ENCODE measurements at regions not wholly inside any gene's neighbourhood (a gene's known extent, or its start where the extent isn't known, plus 50 kb on each side); places are given as distances from the start of the nearest gene placed in this dataset.
"Not testable (repeated sequence)": the region's sequence is repeated elsewhere in the genome, so short reads cannot be mapped to it uniquely, and the experiment has no call there.

DNA sequence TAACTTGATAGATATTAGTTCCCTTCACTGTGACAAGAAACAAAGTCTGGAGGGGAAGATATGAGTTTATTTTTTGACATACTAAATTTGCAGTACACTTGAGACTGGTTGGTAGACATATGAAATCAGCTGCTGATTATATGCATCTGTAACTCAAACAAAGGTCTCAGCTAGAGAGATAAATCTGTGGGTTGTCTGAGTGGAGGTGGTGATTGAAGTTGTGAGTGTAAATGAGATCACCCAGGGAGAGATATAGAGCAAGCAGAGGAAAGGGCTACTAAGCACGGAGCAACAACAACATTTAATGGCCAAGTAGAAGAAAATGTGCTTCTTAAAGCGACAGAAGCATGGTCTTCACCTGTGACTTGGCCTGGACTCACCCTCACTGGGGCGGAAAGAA, 173.2 kb upstream of the EYA4 start:
- H3K9me3 Mint-ChIP-seq: no peaks in the 10 kb centered on the region
- DNase-seq (no peak), ATAC-seq (no peak)
- H3K4me3 Mint-ChIP-seq: no peak overlapping the region
- no peaks in the 10 kb centered on the region for H3K36me3 Mint-ChIP-seq (ENCODE audit: insufficient read depth)
- H3K4me1 Mint-ChIP-seq (ENCODE audit: low read depth): no peaks in the 10 kb centered on the region
- no peaks in the 10 kb centered on the region for H3K27me3 Mint-ChIP-seq (ENCODE audit: low read depth)

DNA sequence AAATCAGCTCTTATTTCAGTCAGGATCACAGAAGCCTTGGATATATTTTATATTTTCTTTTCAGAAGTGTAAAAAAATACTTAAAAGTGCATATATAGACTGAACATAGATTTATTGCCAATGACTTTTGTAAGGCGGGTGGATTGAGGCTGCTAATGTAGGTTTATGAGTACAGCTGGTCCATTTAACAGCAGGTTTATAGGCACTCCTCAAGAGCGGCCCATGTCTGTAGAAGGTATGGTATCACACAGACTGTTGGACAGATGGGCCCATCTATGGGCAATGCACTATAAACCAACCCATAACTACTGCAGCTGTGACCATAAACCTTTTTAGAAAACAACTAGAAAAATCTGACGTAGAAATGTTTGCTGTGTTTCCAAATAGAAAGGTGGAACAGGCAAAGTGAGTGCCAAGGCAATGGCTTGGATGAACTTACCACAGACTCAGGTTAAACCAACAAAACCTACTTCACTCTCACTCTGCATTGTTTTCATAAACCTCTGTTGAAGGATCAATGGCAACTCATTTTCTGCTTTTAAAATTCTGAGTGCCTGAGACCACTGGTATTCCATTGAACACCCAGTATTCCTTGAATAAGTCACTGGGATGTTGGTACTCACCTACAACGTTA, 170.6 kb upstream of the EYA4 start:
- H3K36me3 Mint-ChIP-seq (ENCODE audit: insufficient read depth): no peaks in the 10 kb centered on the region
- DNase-seq (no peak), ATAC-seq (no peak)
- peaks cover 1% of the 10 kb centered on the region for H3K27me3 Mint-ChIP-seq (ENCODE audit: low read depth)
- no peak overlapping the region for H3K4me3 Mint-ChIP-seq
- H3K4me1 Mint-ChIP-seq (ENCODE audit: low read depth): no peaks in the 10 kb centered on the region
- no peaks in the 10 kb centered on the region for H3K9me3 Mint-ChIP-seq

GRCh38 chr6:133079901-133080300, 161.3 kb upstream of the EYA4 start:
- ATAC-seq: no peak
- no peaks in the 10 kb centered on the region for H3K36me3 Mint-ChIP-seq (ENCODE audit: insufficient read depth)

DNA sequence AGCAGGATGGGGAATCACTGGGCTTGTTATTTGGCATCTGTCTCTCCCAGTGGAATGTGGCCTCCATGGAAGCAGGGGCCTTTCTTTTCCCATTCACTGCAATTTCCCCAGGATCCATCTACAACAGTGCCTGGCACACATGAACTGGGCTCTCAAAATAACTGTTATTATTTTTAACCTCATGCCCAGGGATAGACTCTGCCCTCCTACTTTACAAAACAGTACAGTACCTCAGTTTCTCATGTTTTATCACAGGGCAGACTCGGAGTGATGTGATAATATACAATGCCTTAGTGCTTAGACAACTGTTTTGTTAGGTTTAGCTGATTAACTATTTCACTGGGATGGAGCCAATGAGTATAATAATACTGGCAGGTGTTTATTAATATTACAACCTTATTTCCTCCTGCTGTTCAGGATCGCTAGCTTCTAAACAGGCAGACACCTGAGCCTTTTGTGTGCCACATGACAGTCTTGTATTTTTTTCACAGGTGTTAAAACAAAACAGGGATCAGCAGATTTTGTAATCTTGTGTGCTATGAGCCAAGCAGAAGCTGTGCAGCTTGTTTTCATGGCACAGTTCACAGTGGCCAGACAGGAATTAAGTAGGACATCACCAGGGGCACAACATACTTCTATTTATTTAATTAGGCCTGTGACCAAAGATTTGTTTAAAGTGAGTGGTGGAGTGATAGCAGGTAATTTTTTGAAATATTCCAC, 157.7 kb upstream of the EYA4 start:
- no peaks in the 10 kb centered on the region for H3K9me3 Mint-ChIP-seq
- no peaks in the 10 kb centered on the region for H3K4me1 Mint-ChIP-seq (ENCODE audit: low read depth)
- no peak overlapping the region for H3K4me3 Mint-ChIP-seq
- no peaks in the 10 kb centered on the region for H3K27me3 Mint-ChIP-seq (ENCODE audit: low read depth)
- no peaks in the 10 kb centered on the region for H3K36me3 Mint-ChIP-seq (ENCODE audit: insufficient read depth)
- no peak for DNase-seq
- ATAC-seq: no peak

More at GRCh38 chr6:133079901-133080300, 161.3 kb upstream of the EYA4 start:
- H3K4me1 Mint-ChIP-seq (ENCODE audit: low read depth): no peaks in the 10 kb centered on the region
- H3K27me3 Mint-ChIP-seq (ENCODE audit: low read depth): peaks cover 5% of the 10 kb centered on the region
- no peak overlapping the region for H3K4me3 Mint-ChIP-seq
- DNase-seq: no peak
- H3K9me3 Mint-ChIP-seq: no peaks in the 10 kb centered on the region

- Mint-ChIP-seq H3K36me3 (ENCODE audit: insufficient read depth) (no peaks in the 10 kb centered on the region), H3K27me3 (ENCODE audit: low read depth) (no peaks in the 10 kb centered on the region)
- ATAC-seq: no peak
Observed at GRCh38 chr6:133085471-133085870, 155.7 kb upstream of the EYA4 start.

GRCh38 chr6:133085896-133086295, 155.3 kb upstream of the EYA4 start:
- Mint-ChIP-seq H3K9me3 (no peaks in the 10 kb centered on the region), H3K4me3 (no peak overlapping the region), H3K36me3 (ENCODE audit: insufficient read depth) (no peaks in the 10 kb centered on the region), H3K4me1 (ENCODE audit: low read depth) (no peaks in the 10 kb centered on the region), H3K27me3 (ENCODE audit: low read depth) (no peaks in the 10 kb centered on the region)
- ATAC-seq (no peak), DNase-seq (no peak)

More at GRCh38 chr6:133085471-133085870, 155.7 kb upstream of the EYA4 start:
- no peak overlapping the region for H3K4me3 Mint-ChIP-seq
- H3K9me3 Mint-ChIP-seq: no peaks in the 10 kb centered on the region
- no peak for DNase-seq
- no peaks in the 10 kb centered on the region for H3K4me1 Mint-ChIP-seq (ENCODE audit: low read depth)

DNA sequence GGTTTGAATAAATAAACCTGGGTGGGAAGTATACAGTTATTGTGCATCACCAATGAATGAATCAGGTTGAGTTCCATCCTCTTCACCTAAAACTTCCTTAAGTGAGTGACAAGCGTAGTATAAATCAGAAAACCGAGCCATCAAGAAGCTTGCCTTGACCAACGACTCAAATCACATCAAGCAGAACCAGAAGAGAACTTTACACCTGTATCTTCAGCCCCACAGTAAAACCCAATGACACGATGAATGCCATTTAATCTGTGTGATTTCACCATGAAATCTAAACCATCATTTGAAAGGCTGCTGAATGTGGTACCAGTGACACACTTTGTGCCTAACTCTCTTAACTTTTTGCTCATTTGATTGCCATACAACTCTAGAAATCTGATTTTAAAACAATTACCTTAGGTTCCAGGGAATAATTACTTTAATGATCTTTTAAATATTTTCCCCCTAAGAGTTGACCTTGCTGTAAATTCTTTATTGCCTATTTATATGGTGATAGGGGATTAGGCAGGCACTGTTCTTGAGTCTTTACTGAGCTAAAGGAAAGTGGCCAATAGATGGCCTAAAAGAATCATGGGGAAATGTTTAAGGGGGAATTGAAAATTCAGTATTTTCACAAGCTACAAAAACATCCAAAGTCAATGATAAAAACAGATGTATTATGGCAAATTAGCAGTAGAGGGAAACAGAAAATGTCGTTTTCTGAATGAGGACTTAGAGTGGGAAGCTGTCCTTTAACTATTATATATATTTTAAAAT, 152.0 kb upstream of the EYA4 start:
- no peaks in the 10 kb centered on the region for H3K27me3 Mint-ChIP-seq (ENCODE audit: low read depth)
- no peaks in the 10 kb centered on the region for H3K4me1 Mint-ChIP-seq (ENCODE audit: low read depth)
- no peaks in the 10 kb centered on the region for H3K9me3 Mint-ChIP-seq
- DNase-seq: no peak
- no peak for ATAC-seq
- no peaks in the 10 kb centered on the region for H3K36me3 Mint-ChIP-seq (ENCODE audit: insufficient read depth)
- no peak overlapping the region for H3K4me3 Mint-ChIP-seq

- Mint-ChIP-seq H3K27me3 (ENCODE audit: low read depth) (no peaks in the 10 kb centered on the region), H3K36me3 (ENCODE audit: insufficient read depth) (no peaks in the 10 kb centered on the region), H3K9me3 (no peaks in the 10 kb centered on the region), H3K4me3 (no peak overlapping the region), H3K4me1 (ENCODE audit: low read depth) (no peaks in the 10 kb centered on the region)
- DNase-seq (no peak), ATAC-seq (no peak)
Observed at GRCh38 chr6:133092199-133092598, 149.0 kb upstream of the EYA4 start.

- Mint-ChIP-seq H3K9me3 (no peaks in the 10 kb centered on the region), H3K4me1 (ENCODE audit: low read depth) (no peaks in the 10 kb centered on the region), H3K4me3 (no peak overlapping the region), H3K36me3 (ENCODE audit: insufficient read depth) (no peaks in the 10 kb centered on the region), H3K27me3 (ENCODE audit: low read depth) (no peaks in the 10 kb centered on the region)
- DNase-seq: no peak
- ATAC-seq: no peak
Observed at GRCh38 chr6:133092771-133093170, 148.4 kb upstream of the EYA4 start.

DNA sequence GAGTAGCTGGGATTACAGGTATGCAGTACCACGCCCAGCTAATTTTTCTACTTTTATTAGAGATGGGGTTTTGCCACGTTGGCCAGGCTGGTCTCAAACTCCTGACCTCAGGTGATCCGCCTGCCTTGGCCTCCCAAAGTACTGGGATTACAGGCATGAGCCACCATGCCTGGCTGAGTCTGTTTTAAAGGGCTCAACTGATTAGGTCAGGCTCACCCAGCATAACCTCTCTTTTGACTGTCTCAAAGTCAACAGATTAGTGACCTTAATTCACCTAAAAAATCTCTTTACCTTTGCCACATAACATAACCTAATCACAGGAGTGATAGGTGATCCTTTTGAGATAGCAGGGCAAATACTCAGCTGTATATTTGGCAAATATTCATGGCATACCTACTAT, 147.9 kb upstream of the EYA4 start:
- not testable (repeated sequence) for H3K27me3 Mint-ChIP-seq (ENCODE audit: low read depth); H3K4me3 Mint-ChIP-seq; H3K4me1 Mint-ChIP-seq (ENCODE audit: low read depth); H3K9me3 Mint-ChIP-seq; H3K36me3 Mint-ChIP-seq (ENCODE audit: insufficient read depth); DNase-seq; ATAC-seq

DNA sequence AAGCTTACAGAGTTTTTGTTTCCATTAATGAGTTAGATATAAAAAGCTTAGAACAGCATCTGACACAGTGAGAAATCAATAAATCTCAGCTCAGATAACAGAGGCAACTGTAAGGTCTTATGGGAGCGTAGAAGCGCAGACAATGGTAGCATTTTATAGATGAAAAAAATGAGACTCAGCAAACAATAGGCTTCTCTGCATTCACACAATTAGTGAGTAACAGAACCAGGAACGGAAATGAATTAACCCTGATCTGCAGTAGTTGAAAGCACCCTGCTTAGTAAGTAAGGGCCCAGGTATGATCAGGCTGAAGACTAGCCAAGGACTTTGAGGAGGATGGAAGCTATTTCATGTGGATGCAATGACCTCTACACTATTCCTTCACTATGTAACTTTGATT, 147.2 kb upstream of the EYA4 start:
- Mint-ChIP-seq H3K4me1 (ENCODE audit: low read depth) (no peaks in the 10 kb centered on the region), H3K9me3 (no peaks in the 10 kb centered on the region), H3K27me3 (ENCODE audit: low read depth) (no peaks in the 10 kb centered on the region), H3K4me3 (no peak overlapping the region), H3K36me3 (ENCODE audit: insufficient read depth) (no peaks in the 10 kb centered on the region)
- DNase-seq (no peak), ATAC-seq (no peak)

- H3K9me3 Mint-ChIP-seq: no peaks in the 10 kb centered on the region
Observed at GRCh38 chr6:133097208-133097607, 143.9 kb upstream of the EYA4 start.

GRCh38 chr6:133099573-133099972, 141.6 kb upstream of the EYA4 start:
- no peaks in the 10 kb centered on the region for H3K27me3 Mint-ChIP-seq (ENCODE audit: low read depth)
- no peak for ATAC-seq
- H3K9me3 Mint-ChIP-seq: no peaks in the 10 kb centered on the region
- H3K36me3 Mint-ChIP-seq (ENCODE audit: insufficient read depth): no peaks in the 10 kb centered on the region
- no peak for DNase-seq
- no peaks in the 10 kb centered on the region for H3K4me1 Mint-ChIP-seq (ENCODE audit: low read depth)
- H3K4me3 Mint-ChIP-seq: no peak overlapping the region

More at GRCh38 chr6:133097208-133097607, 143.9 kb upstream of the EYA4 start:
- no peak for ATAC-seq
- no peaks in the 10 kb centered on the region for H3K27me3 Mint-ChIP-seq (ENCODE audit: low read depth)
- no peak for DNase-seq
- no peaks in the 10 kb centered on the region for H3K4me1 Mint-ChIP-seq (ENCODE audit: low read depth)
- no peaks in the 10 kb centered on the region for H3K36me3 Mint-ChIP-seq (ENCODE audit: insufficient read depth)
- no peak overlapping the region for H3K4me3 Mint-ChIP-seq

DNA sequence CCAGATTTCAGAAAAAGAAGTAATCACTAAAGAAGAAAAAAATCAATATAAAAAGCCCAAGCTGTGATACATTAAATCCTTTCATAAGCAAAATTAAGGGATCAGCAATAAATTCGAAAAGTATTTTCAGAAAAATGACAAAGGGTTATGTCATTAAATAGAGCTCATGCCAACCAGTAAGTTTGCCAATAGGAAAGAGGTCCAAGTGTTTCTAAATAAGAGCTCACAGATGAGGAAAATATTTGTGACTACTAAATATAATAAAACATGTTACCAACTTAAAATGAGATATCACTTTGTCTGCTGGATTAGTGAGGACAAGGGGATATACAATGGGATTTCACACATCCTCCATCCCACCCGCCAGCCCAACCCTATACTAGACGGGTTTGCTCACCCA, 140.3 kb upstream of the EYA4 start:
- DNase-seq: no peak
- Mint-ChIP-seq H3K9me3 (no peaks in the 10 kb centered on the region), H3K36me3 (ENCODE audit: insufficient read depth) (no peaks in the 10 kb centered on the region)

GRCh38 chr6:133101790-133102189, 139.4 kb upstream of the EYA4 start:
- H3K4me1 Mint-ChIP-seq (ENCODE audit: low read depth): no peaks in the 10 kb centered on the region
- H3K4me3 Mint-ChIP-seq: no peak overlapping the region
- H3K36me3 Mint-ChIP-seq (ENCODE audit: insufficient read depth): no peaks in the 10 kb centered on the region
- no peak for DNase-seq
- H3K9me3 Mint-ChIP-seq: no peaks in the 10 kb centered on the region
- ATAC-seq: no peak
- no peaks in the 10 kb centered on the region for H3K27me3 Mint-ChIP-seq (ENCODE audit: low read depth)

More for the DNA sequence above, 140.3 kb upstream of the EYA4 start:
- no peak for ATAC-seq
- H3K4me1 Mint-ChIP-seq (ENCODE audit: low read depth): no peaks in the 10 kb centered on the region
- no peaks in the 10 kb centered on the region for H3K27me3 Mint-ChIP-seq (ENCODE audit: low read depth)
- H3K4me3 Mint-ChIP-seq: no peak overlapping the region

Data from activated T-cell treated with anti-CD3 and anti-CD28 coated beads, Interleukin-2, amount 50 U/mL, for 4 hours (primary cell).